IMR-90 (cell line): ENCODE measurements at regions not wholly inside any gene's neighbourhood (a gene's known extent, or its start where the extent isn't known, plus 50 kb on each side); places are given as distances from the start of the nearest gene placed in this dataset.

Experiments
- ATAC-seq: fragments of 200-7000 bp; cut with Tn5 transposase; 2 replicates; pipeline ENCODE4 v1.9.1; 2020; ENCODE audit warnings: low read depth, mild to moderate bottlenecking, moderate library complexity
- BruUV-seq: library from RNA; stranded (reverse); fragments of 400-500 nt; replicated peaks from 2 replicates; lab custom pipeline; 2021; lab: Mats Ljungman, UMichigan
- CTCF ChIA-PET: fragments of 300-600 bp; formaldehyde crosslinking; extraction: SDS; loops from one replicate; lab custom pipeline; 2021; ENCODE audit warnings: antibody characterized with exemption; lab: Yijun Ruan, JAX
- POLR2A ChIA-PET: fragments of 300-600 bp; sonication (Branson Sonifier 250); formaldehyde crosslinking; loops from one replicate; lab custom pipeline; 2022; ENCODE audit warnings: antibody characterized with exemption; ENCODE audit not compliant: unreplicated experiment; lab: Charles Lee
- DNase-seq: peaks from one replicate; pipeline ENCODE4 v3.0.0; 2013
- H2AFZ ChIP-seq: replicated peaks from 2 replicates; pipeline ENCODE3; 2013; ENCODE audit warnings: low read length, mild to moderate bottlenecking; ENCODE audit not compliant: poor library complexity
- H2AK5ac ChIP-seq: 2 replicates; pipeline ENCODE4 v1.6.1; 2013; ENCODE audit warnings: low read depth, low read length, inconsistent platforms
- H2AK9ac ChIP-seq: replicated peaks from 2 replicates; pipeline ENCODE3; 2013; ENCODE audit warnings: mild to moderate bottlenecking, low read depth, low read length, moderate library complexity; ENCODE audit not compliant: poor library complexity
- H2BK120ac ChIP-seq: 2 replicates; pipeline ENCODE4 v1.6.1; 2013; ENCODE audit warnings: low read depth, low read length, inconsistent platforms
- H2BK15ac ChIP-seq: 3 replicates; pipeline ENCODE4 v1.6.1; 2013; ENCODE audit warnings: low read depth, low read length, inconsistent platforms
- H2BK20ac ChIP-seq: 2 replicates; pipeline ENCODE4 v1.6.1; 2013; ENCODE audit warnings: low read depth, mild to moderate bottlenecking, inconsistent platforms, low read length, moderate library complexity
- H2BK5ac ChIP-seq: 2 replicates; pipeline ENCODE4 v1.6.1; 2013; ENCODE audit warnings: mild to moderate bottlenecking, low read depth, low read length, inconsistent platforms; ENCODE audit not compliant: poor library complexity, severe bottlenecking
- H3K14ac ChIP-seq: replicated peaks from 2 replicates; pipeline ENCODE4 v1.6.1; 2013; ENCODE audit warnings: low read depth, low read length, inconsistent platforms
- H3K18ac ChIP-seq: 2 replicates; pipeline ENCODE4 v1.6.1; 2013; ENCODE audit warnings: low read depth, low read length, control low read depth
- H3K23ac ChIP-seq: 2 replicates; pipeline ENCODE4 v1.6.1; 2013; ENCODE audit warnings: low read depth, low read length, inconsistent platforms
- H3K27ac ChIP-seq: 2 replicates; pipeline ENCODE4 v1.5.1; 2013; ENCODE audit warnings: mild to moderate bottlenecking, control low read depth, low read length; ENCODE audit not compliant: insufficient read depth
- H3K27me3 ChIP-seq: 2 replicates; pipeline ENCODE4 v1.6.1; 2013; ENCODE audit warnings: low read length; ENCODE audit not compliant: control insufficient read depth, insufficient read depth
- H3K36me3 ChIP-seq: 2 replicates; pipeline ENCODE4 v1.6.1; 2013; ENCODE audit warnings: low read length, mixed read lengths; ENCODE audit not compliant: control insufficient read depth, insufficient read depth
- H3K4ac ChIP-seq: 2 replicates; pipeline ENCODE4 v1.6.1; 2013; ENCODE audit warnings: low read depth, low read length, inconsistent platforms
- H3K4me1 ChIP-seq: 2 replicates; pipeline ENCODE4 v1.6.1; 2013; ENCODE audit warnings: low read length, mixed read lengths; ENCODE audit not compliant: control insufficient read depth, insufficient read depth
- H3K4me2 ChIP-seq: 2 replicates; pipeline ENCODE4 v1.6.1; 2013; ENCODE audit warnings: low read depth, mild to moderate bottlenecking, control low read depth, low read length, moderate library complexity
- H3K4me3 ChIP-seq: 2 replicates; pipeline ENCODE4 v1.5.1; 2013; ENCODE audit warnings: low read depth, mild to moderate bottlenecking, control low read depth, low read length, moderate library complexity; ENCODE audit not compliant: insufficient read depth
- H3K56ac ChIP-seq: 2 replicates; pipeline ENCODE4 v1.6.1; 2013; ENCODE audit warnings: low read length, inconsistent platforms; ENCODE audit not compliant: insufficient read depth; ENCODE audit errors: extremely low read depth
- H3K79me1 ChIP-seq, 2 experiments: 2 replicates each; pipeline ENCODE4 v1.6.1; 2013; ENCODE audit warnings: low read length in 2 of 2, inconsistent platforms in 1 of 2, low read depth in 1 of 2
- H3K9ac ChIP-seq: 2 replicates; pipeline ENCODE4 v1.6.1; 2013; ENCODE audit warnings: low read depth, low read length, control low read depth
- H3K9me1 ChIP-seq: 2 replicates; pipeline ENCODE4 v1.6.1; 2013; ENCODE audit warnings: low read length, inconsistent platforms; ENCODE audit not compliant: insufficient read depth
- H3K9me3 ChIP-seq: 2 replicates; pipeline ENCODE4 v1.6.1; 2013; ENCODE audit warnings: low read length; ENCODE audit not compliant: control insufficient read depth, insufficient read depth
- H4K20me1 ChIP-seq: 2 replicates; pipeline ENCODE4 v1.6.1; 2013; ENCODE audit warnings: low read length, inconsistent platforms; ENCODE audit not compliant: insufficient read depth
- H4K5ac ChIP-seq: 2 replicates; pipeline ENCODE4 v1.6.1; 2013; ENCODE audit warnings: mild to moderate bottlenecking, low read depth, low read length, control low read depth
- H4K8ac ChIP-seq, 2 experiments: 2 replicates each; pipeline ENCODE4 v1.6.1; 2013; ENCODE audit warnings: low read depth in 2 of 2, low read length in 2 of 2, control low read depth in 1 of 2, inconsistent platforms in 1 of 2
- H4K91ac ChIP-seq: 2 replicates; pipeline ENCODE4 v1.6.1; 2013; ENCODE audit warnings: low read depth, low read length, inconsistent platforms; ENCODE audit not compliant: insufficient read depth
- BHLHE40 ChIP-seq: fragments of 150-350 bp; IDR thresholded peaks from 2 replicates; pipeline ENCODE4 v1.6.1; 2016; ENCODE audit warnings: mild to moderate bottlenecking, low read depth, low read length
- CEBPB ChIP-seq: IDR thresholded peaks from 2 replicates; pipeline ENCODE4 v1.6.1; 2012; ENCODE audit warnings: low read depth, low read length, improper control_type of control experiment
- CHD1 ChIP-seq: IDR thresholded peaks from 2 replicates; pipeline ENCODE4 v1.6.1; 2012; ENCODE audit warnings: low read depth, low read length, improper control_type of control experiment
- MAFK ChIP-seq: IDR thresholded peaks from 2 replicates; pipeline ENCODE4 v1.6.1; 2012; ENCODE audit warnings: low read depth, low read length, improper control_type of control experiment
- RAD21 ChIP-seq: IDR thresholded peaks from 2 replicates; pipeline ENCODE4 v1.6.1; 2012; ENCODE audit warnings: low read length, improper control_type of control experiment
- RCOR1 ChIP-seq: IDR thresholded peaks from 2 replicates; pipeline ENCODE4 v1.6.1; 2012; ENCODE audit warnings: mild to moderate bottlenecking, low read length, improper control_type of control experiment; ENCODE audit not compliant: insufficient replicate concordance
- WGBS, 2 experiments: methylation state at CpG; one replicate each; pipeline versions ENCODE4 v1.1.5 to v1.1.7; 2013; ENCODE audit warnings: missing lambda C conversion rate in 2 of 2; ENCODE audit not compliant: insufficient read length in 1 of 2; ENCODE audit errors: extremely low coverage in 2 of 2; 5-methylcytosine and 5-hydroxymethylcytosine counted together
- dilution Hi-C: fragments of 300-500 bp; cut with HindIII; formaldehyde crosslinking; loops from one replicate; pipeline ENCODE4 v1.14.3; 2018; ENCODE audit warnings: low sequenced_read_pairs; ENCODE audit not compliant: unreplicated experiment
- in situ Hi-C: fragments of 300-500 bp; cut with MboI; formaldehyde crosslinking; loops from 3 replicates; pipeline ENCODE4 v1.14.3; 2019; ENCODE audit warnings: low sequenced_read_pairs, inconsistent platforms, mixed read lengths
- intact Hi-C: fragments of 100-400 bp; cut with micrococcal nuclease; formaldehyde crosslinking; loops from 2 replicates; pipeline ENCODE4 v1.10.0; 2022
- TF ChIP-seq, protein P1 (sequence below): fragments of 150-350 bp; IDR thresholded peaks from 2 replicates; pipeline ENCODE4 v1.6.1; 2017; ENCODE audit warnings: mild to moderate bottlenecking, antibody characterized with exemption, low read length, low read depth

DNA sequence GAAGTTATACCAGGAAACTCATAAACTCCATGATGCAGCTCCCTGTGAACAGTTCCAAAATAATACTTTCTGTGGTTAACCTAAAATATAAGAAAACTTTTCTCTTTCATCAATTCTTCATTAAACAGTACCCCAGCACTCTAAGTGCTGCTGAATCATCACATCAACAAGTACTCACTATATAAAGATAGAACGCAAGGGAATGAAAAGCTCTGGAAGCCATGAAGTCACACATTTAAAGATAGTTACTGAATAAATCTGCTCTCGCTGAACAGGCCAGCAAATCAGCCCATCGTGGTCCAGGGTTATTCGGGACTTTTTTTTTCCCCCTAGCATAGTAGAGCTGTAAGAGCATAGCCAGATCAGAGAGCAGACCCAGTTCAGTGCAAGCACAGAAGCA lies 254.3 kb downstream of the IPMK start:
- Histone ChIP-seq H3K56ac (no peak overlapping the region), H3K4ac (peak overlapping the region; percentile 19), H3K36me3 (no peaks in the 10 kb centered on the region), H4K5ac (peak overlapping the region; percentile 63; the same call in 1 of the 2 replicates), H2BK15ac (peak overlapping the region; percentile 86; the same call in 1 of the 3 replicates), H3K9me3 (no peaks in the 10 kb centered on the region), H3K27ac (no peak overlapping the region), H2AK5ac (peak overlapping the region; percentile 77; the same call in 1 of the 2 replicates), H2AK9ac (no peak overlapping the region), H2BK120ac (peak overlapping the region; percentile 62), H3K23ac (no peak overlapping the region), H3K27me3 (no peaks in the 10 kb centered on the region), H3K9me1 (no peaks in the 10 kb centered on the region), H4K91ac (peak overlapping the region; percentile 43), H3K4me2 (no peak overlapping the region), H2BK5ac (peak overlapping the region; percentile 45), H4K20me1 (no peaks in the 10 kb centered on the region), H3K79me1 (no peaks in the 10 kb centered on the region), H3K14ac (no peak overlapping the region), H3K9ac (no peak overlapping the region), H3K4me3 (no peak overlapping the region), H2AFZ (no peak overlapping the region), H3K4me1 (peaks cover 4% of the 10 kb centered on the region), H4K8ac (peak overlapping the region; percentile 63 to 81; a peak in 3 of 4 replicates), H2BK20ac (peak overlapping the region; percentile 50; the same call in 1 of the 2 replicates), H3K18ac (peak overlapping the region; percentile 84; the same call in 1 of the 2 replicates)
- POLR2A ChIA-PET: no interaction called here
- intact Hi-C loops: no loop called here
- dilution Hi-C loops: no loop called here
- TF ChIP-seq CHD1 (no peak), RCOR1 (no peak), MAFK (no peak), CEBPB (no peak), RAD21 (no peak), BHLHE40 (no peak)
- TF ChIP-seq, protein P1, sequence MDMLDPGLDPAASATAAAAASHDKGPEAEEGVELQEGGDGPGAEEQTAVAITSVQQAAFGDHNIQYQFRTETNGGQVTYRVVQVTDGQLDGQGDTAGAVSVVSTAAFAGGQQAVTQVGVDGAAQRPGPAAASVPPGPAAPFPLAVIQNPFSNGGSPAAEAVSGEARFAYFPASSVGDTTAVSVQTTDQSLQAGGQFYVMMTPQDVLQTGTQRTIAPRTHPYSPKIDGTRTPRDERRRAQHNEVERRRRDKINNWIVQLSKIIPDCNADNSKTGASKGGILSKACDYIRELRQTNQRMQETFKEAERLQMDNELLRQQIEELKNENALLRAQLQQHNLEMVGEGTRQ: no peak
- CTCF ChIA-PET: no interaction called here
- ATAC-seq (no peak), DNase-seq (no peak)
- no TSS peak for BruUV-seq
- in situ Hi-C loops: no loop called here
- 100% methylated on average over 1 of the region's 4 CpGs; no CpG with 5 or more reads in 1 of the 2 experiments for WGBS, 2 experiments
